GM18505 (cell line): ENCODE measurements at regions not wholly inside any gene's neighbourhood (a gene's known extent, or its start where the extent isn't known, plus 50 kb on each side); places are given as distances from the start of the nearest gene placed in this dataset.

Experiments used
- ATAC-seq: cut with Tn5 transposase; IDR thresholded peaks from one replicate; pipeline ENCODE4 v1.9.1; 2021; ENCODE audit not compliant: unreplicated experiment
- POLR2A ChIP-seq: IDR thresholded peaks from 4 replicates; pipeline ENCODE4 v1.6.1; 2011; ENCODE audit warnings: borderline replicate concordance; ENCODE audit not compliant: insufficient read depth, insufficient read length; ENCODE audit errors: extremely low read depth

DNA sequence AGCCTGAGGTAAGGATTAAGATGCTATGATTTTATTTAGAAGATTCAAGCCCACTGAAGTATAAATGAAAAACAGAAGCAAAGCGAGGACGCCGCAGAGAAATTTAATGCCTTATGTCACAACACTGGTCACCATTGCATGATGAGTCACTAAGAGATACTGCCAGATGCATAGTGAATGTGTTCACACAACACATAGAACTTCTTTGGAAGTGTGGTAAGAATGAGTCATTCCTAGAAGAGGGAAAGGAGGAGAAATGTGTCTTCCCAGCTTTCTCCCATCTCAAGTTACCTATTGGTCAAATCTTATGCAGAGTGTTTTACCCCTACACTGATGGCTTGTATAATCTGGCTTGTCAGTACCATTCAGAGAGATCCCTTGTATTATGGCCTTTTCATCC lies 465.3 kb upstream of the ARRDC3 start:
- TF ChIP-seq POLR2A: no peak
- no peak for ATAC-seq

DNA sequence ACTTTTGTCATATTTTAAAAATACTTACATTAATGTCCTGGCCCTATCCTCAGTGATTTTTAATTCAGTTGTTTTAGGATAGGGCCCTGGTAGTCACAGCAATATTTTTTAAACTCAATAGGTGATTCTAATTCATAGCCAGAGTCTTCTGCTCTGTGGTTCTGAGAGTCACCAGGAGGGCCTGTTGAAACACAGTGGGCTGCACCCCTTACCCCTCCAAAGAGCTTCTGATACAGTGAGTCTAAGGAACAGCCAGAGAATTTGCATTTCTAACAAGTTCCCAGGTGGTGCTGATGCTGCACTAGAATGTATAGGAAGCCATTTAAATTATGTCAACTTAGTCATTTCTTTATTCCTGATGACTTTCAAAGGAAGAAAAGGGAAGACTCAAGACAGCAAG lies 458.3 kb upstream of the ARRDC3 start:
- no peak for TF ChIP-seq POLR2A
- no peak for ATAC-seq

DNA sequence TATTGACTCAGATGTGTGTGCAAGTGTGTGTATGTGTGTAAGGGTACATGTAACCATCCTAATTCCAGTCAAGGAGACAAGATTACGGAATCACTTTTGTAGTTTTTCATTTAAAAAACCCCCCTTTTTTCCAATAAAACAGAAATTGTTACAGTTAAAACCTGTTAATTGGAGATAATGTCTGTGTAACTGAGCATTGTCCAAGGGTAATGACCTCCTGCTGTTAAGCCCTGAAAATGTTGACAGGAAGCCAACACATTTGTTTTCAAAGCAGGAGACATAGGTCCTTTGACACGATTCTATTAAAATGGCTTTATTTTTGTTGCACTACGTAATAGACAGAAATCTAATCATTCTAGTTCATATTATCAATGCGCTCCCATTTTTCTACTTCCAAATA lies 457.3 kb upstream of the ARRDC3 start:
- ATAC-seq: no peak
- no peak for TF ChIP-seq POLR2A

DNA sequence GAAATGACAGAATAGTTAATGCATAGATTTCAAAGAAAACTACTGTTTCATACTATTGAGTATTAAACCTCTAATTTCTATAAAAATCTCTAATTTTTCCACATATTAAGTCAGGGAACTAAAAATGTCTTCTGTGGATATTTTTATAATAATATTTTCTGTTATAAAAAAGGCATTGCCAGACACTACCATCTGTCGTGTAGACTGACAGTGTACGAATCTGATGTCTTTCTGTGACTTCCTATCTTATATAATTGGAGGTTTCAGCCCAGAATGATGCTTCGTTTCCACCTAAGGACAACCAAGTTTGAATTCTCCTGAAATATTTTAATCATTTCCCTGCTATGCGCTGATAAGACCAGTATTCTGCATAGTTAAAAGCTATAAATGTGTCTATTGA lies 456.6 kb upstream of the ARRDC3 start:
- TF ChIP-seq POLR2A: no peak
- no peak for ATAC-seq

DNA sequence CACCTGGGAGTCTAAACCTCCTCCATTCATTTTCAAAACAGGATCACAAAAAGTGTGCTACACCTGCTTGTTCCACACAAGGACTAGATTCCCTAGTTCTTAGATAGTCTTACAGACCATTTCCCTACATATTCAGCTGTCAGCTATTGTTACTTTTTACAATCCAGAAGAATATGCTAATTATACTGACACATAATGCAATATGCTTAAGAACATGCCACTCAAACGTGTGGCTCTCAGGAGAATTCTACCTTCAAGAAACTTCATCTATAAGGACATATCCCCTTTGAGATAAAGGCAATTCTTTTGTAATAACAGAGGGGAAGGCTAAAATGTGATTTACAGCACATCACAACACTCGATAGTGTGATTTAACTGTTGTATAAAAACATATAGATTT lies 456.1 kb upstream of the ARRDC3 start:
- TF ChIP-seq POLR2A: no peak
- no peak for ATAC-seq

DNA sequence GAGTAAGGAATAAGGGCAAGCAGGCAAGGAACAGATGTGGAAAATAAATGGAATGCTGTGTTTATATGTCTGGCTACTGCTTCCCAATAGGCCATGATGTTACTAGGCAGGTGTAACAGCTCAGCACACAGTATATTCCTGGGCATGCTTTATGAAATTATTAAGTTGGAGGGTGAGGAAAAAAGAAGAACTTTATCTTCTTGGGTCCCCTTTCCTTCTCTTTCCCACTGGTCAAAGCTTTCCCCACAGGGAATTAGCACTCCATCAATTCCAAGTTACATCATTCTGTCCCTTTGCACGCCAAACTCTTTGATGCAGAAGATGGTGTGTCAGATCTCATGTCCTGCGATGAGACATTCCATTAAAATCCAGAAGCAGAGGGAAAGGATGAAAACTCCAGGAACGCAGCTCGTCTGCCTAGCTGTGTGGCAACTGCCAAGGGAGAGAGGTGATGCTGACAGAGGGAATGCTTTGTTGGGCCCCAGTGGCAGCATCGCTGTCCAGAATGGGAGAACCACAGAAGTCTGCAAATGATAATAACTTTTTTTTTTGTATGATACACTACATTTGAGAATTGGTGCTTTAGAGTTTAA lies 447.3 kb upstream of the ARRDC3 start:
- no peak for ATAC-seq
- no peak for TF ChIP-seq POLR2A

DNA sequence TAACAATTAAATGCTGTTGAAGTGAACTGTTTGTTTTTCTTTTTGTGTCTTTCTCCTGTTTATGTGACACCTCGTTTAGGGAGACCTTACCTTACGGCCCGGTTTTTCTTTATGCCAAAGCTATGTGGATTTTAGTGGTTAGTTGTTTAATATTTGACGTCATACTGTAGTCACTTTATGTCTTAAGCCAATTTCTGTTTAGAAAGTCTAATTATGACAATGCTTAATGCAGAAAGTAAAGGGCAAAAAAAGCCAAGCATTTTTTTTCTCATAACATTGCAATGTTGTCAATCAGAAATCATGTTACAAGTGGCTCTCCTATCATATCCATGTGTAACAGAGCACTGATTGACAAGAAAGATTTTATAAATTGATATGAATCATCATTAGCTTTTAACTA lies 442.5 kb upstream of the ARRDC3 start:
- no peak for TF ChIP-seq POLR2A
- ATAC-seq: no peak

DNA sequence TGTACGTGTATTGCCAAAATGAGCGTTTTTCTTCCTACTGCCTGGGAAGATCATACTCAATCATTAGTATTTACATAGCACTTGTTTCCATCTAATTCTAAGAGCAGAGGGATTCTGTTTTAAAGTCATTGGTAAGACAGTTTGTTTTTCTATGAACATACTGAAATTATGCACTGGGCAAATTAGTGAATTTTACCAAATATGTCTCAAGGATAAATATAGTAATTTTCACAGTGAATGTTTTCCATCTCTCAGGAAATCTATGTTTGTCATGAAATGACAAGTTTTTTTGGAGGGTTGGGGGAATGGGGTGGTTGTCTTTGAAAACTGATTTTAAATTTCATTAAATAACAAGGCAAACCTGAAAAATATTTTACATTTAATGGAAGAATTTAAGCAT lies 441.3 kb upstream of the ARRDC3 start:
- no peak for ATAC-seq
- TF ChIP-seq POLR2A: no peak

DNA sequence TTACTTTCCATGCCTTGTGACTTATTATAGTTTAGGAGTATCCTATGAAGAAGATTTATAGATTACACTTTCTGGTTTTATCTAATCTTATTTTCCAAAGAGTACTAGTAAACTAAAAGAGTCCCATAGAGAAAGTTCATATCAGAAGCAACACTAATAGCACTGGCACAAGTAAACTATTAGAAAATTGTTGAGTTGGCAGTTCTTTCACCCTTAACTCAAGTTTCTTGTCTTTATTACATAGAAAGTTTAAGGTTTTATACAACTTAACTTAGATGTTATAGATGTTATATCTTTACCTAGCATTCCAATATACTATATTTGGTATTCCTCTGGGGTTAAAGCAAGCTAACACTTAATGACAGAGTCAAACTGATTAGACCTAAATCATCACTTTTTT lies 437.8 kb upstream of the ARRDC3 start:
- no peak for ATAC-seq
- no peak for TF ChIP-seq POLR2A

DNA sequence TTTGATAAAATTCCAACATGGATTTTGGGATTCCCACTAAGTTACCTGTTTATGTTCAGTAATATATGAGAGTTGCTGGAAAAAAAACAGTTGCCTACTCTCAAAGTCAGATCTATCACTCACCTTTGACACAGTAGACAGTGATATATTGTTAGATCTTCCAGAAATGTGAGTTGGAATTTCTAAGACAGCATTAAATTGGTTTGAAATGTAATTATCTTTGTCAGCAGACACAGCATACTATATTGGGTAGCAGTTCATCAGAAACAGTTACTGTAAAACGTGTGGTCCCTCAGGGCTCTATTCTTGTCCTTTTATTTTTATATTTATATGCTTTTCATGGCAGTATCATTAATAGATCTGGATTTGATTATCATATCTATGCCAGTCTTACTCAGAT lies 433.6 kb upstream of the ARRDC3 start:
- TF ChIP-seq POLR2A: no peak
- no peak for ATAC-seq

DNA sequence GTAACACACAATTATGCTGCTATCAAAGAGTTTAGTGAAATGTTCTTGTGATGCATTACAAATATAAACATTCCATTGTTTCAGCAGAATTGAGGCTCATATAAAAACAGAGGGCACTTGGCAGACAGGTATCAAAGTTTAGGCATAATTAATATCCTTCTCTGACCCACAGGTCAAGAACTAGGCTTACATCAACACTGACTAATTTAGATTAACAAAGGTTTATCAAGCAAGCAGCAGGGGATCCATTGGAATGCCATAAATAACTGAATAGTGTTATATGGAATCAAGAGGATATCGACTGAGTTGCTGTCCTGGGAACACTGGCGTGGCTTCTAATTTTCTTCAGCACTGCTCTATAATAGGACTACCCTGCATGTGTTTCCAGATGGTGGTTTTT lies 414.5 kb upstream of the ARRDC3 start:
- TF ChIP-seq POLR2A: no peak
- ATAC-seq: no peak

DNA sequence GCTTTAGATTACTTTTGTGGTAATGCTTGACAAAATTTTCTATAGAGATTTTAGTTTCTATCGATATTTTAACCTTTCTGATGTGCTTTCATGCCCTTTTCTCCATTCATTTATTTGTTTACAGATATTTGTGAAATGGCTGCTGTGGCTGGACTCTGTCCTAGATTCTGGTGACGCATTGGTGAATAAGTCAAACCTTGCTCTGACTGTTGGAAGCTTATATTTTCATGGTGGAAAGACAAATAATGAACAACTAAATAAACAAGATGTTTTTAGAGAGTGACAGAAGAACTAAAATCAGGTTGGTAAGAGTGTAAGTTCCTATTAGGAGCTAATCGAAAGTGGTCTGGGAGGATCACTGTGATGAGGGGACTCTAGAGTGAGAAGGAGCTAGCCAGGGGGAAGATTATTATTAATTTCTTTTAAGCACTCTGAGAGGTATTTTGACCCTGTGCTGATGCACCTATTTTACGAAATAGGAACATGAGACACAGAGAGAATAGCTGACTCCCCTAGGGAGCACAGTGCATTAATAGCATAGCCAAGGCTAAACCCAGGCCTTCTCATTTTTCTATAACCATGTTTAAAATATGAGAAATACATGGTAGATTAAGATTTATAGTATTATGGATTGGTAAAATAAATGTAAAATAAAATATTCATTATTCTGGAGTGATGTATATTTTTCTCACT lies 411.9 kb upstream of the ARRDC3 start:
- TF ChIP-seq POLR2A: no peak
- ATAC-seq: no peak

DNA sequence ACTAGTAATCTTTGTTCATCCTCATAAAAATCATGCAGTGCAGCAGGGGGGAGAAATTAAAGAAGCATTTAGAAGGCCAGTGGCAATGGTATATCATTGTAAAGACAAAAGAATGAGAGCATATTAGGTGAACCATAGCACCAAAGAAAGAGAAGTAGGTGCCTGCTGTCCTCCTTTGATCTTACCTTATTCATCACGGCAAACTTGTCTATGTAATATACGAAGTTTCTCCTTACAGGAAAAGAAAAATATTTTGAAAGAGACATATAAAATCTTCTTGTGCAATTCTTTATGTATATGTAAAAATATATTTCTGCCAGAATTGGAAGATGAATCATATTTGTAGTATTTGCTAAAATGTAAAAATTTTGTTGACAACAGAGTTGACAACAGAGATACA lies 411.3 kb upstream of the ARRDC3 start:
- TF ChIP-seq POLR2A: no peak
- no peak for ATAC-seq

DNA sequence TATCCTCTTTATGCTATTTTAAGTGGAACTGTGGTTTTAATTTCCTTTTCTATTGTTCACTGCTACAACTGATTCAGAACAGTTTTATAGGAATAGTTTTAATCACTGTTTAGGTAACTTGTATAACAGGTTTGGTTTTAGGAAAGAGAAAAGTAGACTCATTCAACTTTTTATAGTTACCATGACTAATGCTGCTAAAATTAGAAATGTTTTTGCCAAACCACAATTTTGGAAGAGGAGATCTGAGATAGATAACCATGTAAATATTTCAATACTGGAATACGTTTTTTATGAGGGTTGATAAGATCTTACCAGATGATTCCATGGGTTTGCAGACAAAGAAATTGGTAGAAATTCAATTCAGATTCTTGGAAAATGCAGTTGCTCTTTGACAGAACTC lies 404.6 kb upstream of the ARRDC3 start:
- no peak for ATAC-seq
- TF ChIP-seq POLR2A: no peak

DNA sequence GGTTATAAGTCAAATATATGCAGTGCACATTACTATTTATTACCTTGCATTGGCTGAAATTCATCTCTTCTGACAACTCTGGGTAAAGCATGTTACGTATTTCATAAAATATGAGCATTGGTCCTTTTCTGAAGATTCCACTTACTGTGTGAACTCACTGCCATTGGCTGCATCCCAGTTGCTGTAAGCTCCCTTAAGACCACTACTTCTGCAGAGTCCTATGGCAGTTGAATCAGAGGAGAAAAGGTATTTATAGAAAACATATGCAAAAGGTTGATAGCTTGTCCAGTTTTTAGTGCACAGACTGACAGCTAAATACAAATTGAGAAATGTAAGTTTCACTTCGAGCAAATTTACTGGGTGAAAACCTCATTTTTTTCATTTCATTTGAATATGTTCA lies 394.6 kb upstream of the ARRDC3 start:
- no peak for TF ChIP-seq POLR2A
- no peak for ATAC-seq
